CD4-positive, alpha-beta T cell (primary cell): ENCODE measurements at regions not wholly inside any gene's neighbourhood (a gene's known extent, or its start where the extent isn't known, plus 50 kb on each side); places are given as distances from the start of the nearest gene placed in this dataset.
"Not testable (repeated sequence)": the region's sequence is repeated elsewhere in the genome, so short reads cannot be mapped to it uniquely, and the experiment has no call there.

Source experiments
- ATAC-seq: fragments of 200-7000 bp; cut with Tn5 transposase; one replicate; pipeline ENCODE4 v1.10.0; 2022; ENCODE audit warnings: mild to moderate bottlenecking; ENCODE audit not compliant: poor library complexity
- CTCF ChIA-PET: fragments of 350-600 bp; sonication (Branson Sonifier 250); formaldehyde crosslinking; loops from one replicate; lab custom pipeline; 2021; ENCODE audit warnings: antibody characterized with exemption, inconsistent platforms; lab: Charles Lee
- POLR2A ChIA-PET: fragments of 350-600 bp; sonication (Branson Sonifier 250); formaldehyde crosslinking; loops from one replicate; lab custom pipeline; 2021; ENCODE audit warnings: antibody characterized with exemption, inconsistent platforms; lab: Charles Lee
- DNase-seq, 14 experiments: peaks; one replicate each; pipeline ENCODE4 v3.0.0-alpha.2; 2013 to 2020; ENCODE audit warnings: mixed read lengths in 2 of 14
- H3K27ac ChIP-seq, 2 donors: one replicate each; pipeline versions ENCODE4 v1.5.1 to v1.7.0; 2013; ENCODE audit warnings: low read length in 2 of 2, low read depth in 1 of 2, mild to moderate bottlenecking in 1 of 2
- H3K27me3 ChIP-seq, 2 experiments: 1 replicate in 1 of 2; 2 replicates in 1 of 2; pipeline versions ENCODE4 v1.6.1 to v1.7.0; 2013; ENCODE audit warnings: low read length in 2 of 2, control low read depth in 1 of 2, mild to moderate bottlenecking in 1 of 2, moderate library complexity in 1 of 2; ENCODE audit not compliant: insufficient read depth in 2 of 2, control insufficient read depth in 1 of 2
- H3K36me3 ChIP-seq: one replicate; pipeline ENCODE4 v1.6.1; 2013; ENCODE audit warnings: low read length, control low read depth; ENCODE audit not compliant: insufficient read depth
- H3K4me1 ChIP-seq: one replicate; pipeline ENCODE4 v1.6.1; 2013; ENCODE audit warnings: low read length, control low read depth; ENCODE audit not compliant: insufficient read depth
- H3K4me3 ChIP-seq: one replicate; pipeline ENCODE4 v1.5.1; 2013; ENCODE audit warnings: mild to moderate bottlenecking, low read length, moderate library complexity
- H3K9me3 ChIP-seq, 2 experiments: 1 replicate in 1 of 2; 2 replicates in 1 of 2; pipeline versions ENCODE4 v1.6.1 to v1.7.0; 2013; ENCODE audit warnings: low read length in 2 of 2, mild to moderate bottlenecking in 2 of 2, control low read depth in 1 of 2, moderate library complexity in 1 of 2; ENCODE audit not compliant: control insufficient read depth in 1 of 2, insufficient read depth in 1 of 2
- H3K27ac Mint-ChIP-seq: one replicate; pipeline ENCODE4 v1.8.0; 2020; ENCODE audit warnings: mixed read lengths
- H3K27me3 Mint-ChIP-seq: one replicate; pipeline ENCODE4 v1.8.0; 2021; ENCODE audit warnings: mixed read lengths
- H3K36me3 Mint-ChIP-seq: one replicate; pipeline ENCODE4 v1.8.0; 2021; ENCODE audit warnings: low read depth, mixed read lengths
- H3K4me1 Mint-ChIP-seq: one replicate; pipeline ENCODE4 v1.8.0; 2021; ENCODE audit warnings: low read depth, mixed read lengths
- H3K4me3 Mint-ChIP-seq: one replicate; pipeline ENCODE4 v1.8.0; 2020; ENCODE audit warnings: mild to moderate bottlenecking, mixed read lengths
- H3K9me3 Mint-ChIP-seq: one replicate; pipeline ENCODE4 v1.8.0; 2020; ENCODE audit warnings: mixed read lengths
- intact Hi-C, 2 experiments: fragments of 100-400 bp; cut with DNase I in 1 of 2; cut with micrococcal nuclease in 1 of 2; formaldehyde crosslinking; loops; one replicate each; pipeline versions ENCODE4 v1.15.1 to v1.9.0; 2023 to 2025; cut with DNase I, micrococcal nuclease
- TF ChIP-seq, protein P1 (sequence below): fragments of 200-600 bp; IDR thresholded peaks from one replicate; pipeline ENCODE4 v1.8.0; 2022; ENCODE audit warnings: antibody characterized with exemption, mild to moderate bottlenecking

DNA sequence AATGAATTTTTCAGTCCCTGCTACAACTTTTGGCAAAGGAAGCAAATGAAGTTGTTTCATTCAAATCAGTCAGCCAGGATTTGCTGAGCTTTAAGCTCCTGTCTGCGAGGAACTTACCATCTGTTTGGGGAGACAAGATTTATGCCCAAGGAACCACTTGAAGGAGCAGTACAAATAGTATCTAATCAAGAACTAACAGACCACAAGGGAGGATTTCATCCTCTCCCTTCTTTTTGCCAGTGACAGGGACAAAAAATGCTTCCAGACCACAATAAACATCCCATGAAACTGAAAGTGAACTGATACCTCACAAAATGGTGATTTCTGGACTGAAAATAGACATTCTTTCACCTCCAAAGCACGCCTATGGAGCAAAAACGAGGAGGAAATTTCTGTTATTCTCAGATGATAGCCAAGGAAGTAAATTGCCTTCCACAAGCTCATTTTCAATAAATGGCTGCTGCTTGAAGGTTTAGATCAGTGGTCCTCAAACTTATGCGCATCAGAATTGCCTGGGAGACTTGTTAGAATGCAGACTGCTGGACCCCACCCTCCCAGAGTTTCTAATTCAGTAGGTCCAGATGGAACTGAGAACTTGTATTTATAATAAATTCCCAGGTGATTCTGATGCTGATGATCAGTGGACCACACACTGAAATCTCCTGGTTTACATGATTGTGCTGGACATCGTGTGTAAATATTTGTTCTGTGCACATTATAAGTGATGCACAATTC is 202.4 kb upstream of the GADL1 start:
- Mint-ChIP-seq H3K4me3 (no peak overlapping the region), H3K27me3 (no peaks in the 10 kb centered on the region), H3K36me3 (no peaks in the 10 kb centered on the region), H3K9me3 (no peaks in the 10 kb centered on the region), H3K4me1 (no peaks in the 10 kb centered on the region), H3K27ac (no peak overlapping the region)
- no peak overlapping the region for H3K27ac ChIP-seq
- intact Hi-C loops, result no loop called here
- H3K4me1 ChIP-seq, result no peaks in the 10 kb centered on the region
- no peaks in the 10 kb centered on the region for H3K36me3 ChIP-seq
- CTCF ChIA-PET, result no interaction called here
- no peak overlapping the region for H3K4me3 ChIP-seq
- TF ChIP-seq, protein P1, sequence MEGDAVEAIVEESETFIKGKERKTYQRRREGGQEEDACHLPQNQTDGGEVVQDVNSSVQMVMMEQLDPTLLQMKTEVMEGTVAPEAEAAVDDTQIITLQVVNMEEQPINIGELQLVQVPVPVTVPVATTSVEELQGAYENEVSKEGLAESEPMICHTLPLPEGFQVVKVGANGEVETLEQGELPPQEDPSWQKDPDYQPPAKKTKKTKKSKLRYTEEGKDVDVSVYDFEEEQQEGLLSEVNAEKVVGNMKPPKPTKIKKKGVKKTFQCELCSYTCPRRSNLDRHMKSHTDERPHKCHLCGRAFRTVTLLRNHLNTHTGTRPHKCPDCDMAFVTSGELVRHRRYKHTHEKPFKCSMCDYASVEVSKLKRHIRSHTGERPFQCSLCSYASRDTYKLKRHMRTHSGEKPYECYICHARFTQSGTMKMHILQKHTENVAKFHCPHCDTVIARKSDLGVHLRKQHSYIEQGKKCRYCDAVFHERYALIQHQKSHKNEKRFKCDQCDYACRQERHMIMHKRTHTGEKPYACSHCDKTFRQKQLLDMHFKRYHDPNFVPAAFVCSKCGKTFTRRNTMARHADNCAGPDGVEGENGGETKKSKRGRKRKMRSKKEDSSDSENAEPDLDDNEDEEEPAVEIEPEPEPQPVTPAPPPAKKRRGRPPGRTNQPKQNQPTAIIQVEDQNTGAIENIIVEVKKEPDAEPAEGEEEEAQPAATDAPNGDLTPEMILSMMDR, result no peak
- no peaks in the 10 kb centered on the region for H3K9me3 ChIP-seq
- peak in 1 of 14 experiments; percentile 7 for DNase-seq
- POLR2A ChIA-PET, result no interaction called here
- no peak for ATAC-seq
- no peaks in the 10 kb centered on the region for H3K27me3 ChIP-seq

DNA sequence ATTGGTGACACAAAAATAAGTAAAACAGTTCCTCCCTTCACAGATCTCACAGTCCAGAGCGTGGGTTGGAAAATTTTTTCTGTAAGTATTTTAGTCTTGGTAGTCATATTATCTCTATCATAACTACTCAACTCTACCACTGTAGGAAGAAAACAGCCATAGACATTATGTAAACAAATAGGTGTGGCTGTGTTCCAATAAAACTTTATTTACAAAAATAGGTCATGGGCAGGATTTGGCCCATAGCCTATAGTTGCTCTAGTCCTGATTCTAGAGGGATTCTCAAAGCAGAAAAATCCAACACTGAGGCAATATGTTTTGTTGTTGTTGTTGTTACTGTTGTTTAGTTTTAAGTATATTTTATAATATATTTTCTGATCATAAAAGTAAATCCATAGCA is 206.1 kb upstream of the GADL1 start:
- no peaks in the 10 kb centered on the region for H3K27me3 ChIP-seq
- no peaks in the 10 kb centered on the region for H3K27me3 Mint-ChIP-seq
- DNase-seq (no peak), ATAC-seq (no peak)
- no peaks in the 10 kb centered on the region for H3K9me3 ChIP-seq
- H3K9me3 Mint-ChIP-seq, result no peaks in the 10 kb centered on the region
- no peak overlapping the region for H3K4me3 Mint-ChIP-seq
- no peaks in the 10 kb centered on the region for H3K4me1 Mint-ChIP-seq
- no peak overlapping the region for H3K27ac Mint-ChIP-seq
- TF ChIP-seq, protein P1, result no peak
- intact Hi-C loops, result no loop called here
- H3K27ac ChIP-seq, result no peak overlapping the region
- no peaks in the 10 kb centered on the region for H3K36me3 ChIP-seq
- no peaks in the 10 kb centered on the region for H3K4me1 ChIP-seq
- ChIA-PET POLR2A (no interaction called here), CTCF (no interaction called here)
- no peak overlapping the region for H3K4me3 ChIP-seq
- H3K36me3 Mint-ChIP-seq, result no peaks in the 10 kb centered on the region

DNA sequence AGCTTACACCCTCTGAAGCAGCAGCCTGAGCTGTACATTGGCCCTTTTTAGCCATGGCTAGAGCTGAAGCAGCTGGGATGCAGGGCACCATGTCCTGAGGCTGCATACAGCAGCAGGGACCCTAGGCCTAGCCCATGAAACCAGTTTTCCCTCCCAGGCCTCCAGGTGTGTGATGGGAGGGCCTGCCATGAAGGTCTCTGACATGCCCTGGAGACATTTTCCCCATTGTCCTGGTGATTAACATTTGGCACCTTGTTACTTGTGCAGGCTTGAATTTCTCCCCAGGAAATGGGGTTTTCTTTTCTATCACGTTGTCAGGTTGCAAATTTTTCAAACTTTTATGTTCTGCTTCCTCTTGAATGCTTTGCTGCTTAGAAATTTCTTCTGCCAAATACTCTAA is 206.8 kb upstream of the GADL1 start:
- H3K4me3 Mint-ChIP-seq, H3K27me3 Mint-ChIP-seq, CTCF ChIA-PET, H3K36me3 ChIP-seq, H3K36me3 Mint-ChIP-seq, H3K9me3 ChIP-seq, POLR2A ChIA-PET, H3K4me1 Mint-ChIP-seq, H3K27ac ChIP-seq, intact Hi-C loops, H3K27ac Mint-ChIP-seq, DNase-seq, H3K4me3 ChIP-seq, H3K9me3 Mint-ChIP-seq, ATAC-seq, H3K4me1 ChIP-seq, H3K27me3 ChIP-seq: not testable (repeated sequence)
